ENCODE measurements at regions not wholly inside any gene's neighbourhood (a gene's known extent, or its start where the extent isn't known, plus 50 kb on each side); places are given as distances from the start of the nearest gene placed in this dataset.

DNA sequence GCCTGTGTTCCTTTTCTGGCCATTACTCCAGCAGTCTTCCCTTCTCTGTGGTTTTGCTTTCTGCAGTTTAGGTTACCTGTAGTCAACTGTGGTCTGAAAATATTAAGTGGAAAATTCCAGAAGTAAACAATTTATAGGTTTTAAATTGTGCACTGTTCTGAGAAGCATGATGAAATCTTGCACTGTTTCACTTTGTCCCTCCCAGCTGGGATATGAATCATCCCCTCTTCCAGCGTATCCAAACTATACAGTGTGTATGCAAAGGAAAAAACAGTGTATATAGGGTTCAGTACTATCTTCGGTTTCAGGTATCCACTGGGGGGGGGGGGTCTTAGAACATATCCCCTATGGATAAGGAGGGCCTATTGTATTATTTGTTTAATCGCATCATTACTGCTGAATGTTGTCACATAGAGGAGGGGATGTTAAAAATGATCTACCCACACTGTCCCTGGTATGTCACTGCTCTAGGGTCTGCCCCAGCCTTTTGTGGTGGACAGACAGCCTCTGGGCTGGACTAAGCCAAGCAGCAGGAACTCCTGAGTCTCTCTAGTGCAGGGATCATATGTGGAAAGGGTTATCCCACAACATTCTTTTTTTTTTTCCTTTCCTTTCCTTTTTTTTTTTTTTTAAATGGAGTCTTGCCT is 109.1 kb upstream of the MAX start:
- Histone ChIP-seq H3K9me2 (no peaks in the 10 kb centered on the region), H3K27ac (ENCODE audit: low read depth in 2 of 2, low read length in 1 of 2) (peak overlapping the region; percentile 50 to 56), H3K9ac (no peak overlapping the region; the same call in 1 of the 2 replicates), H3K79me2 (ENCODE audit: insufficient read depth) (no peaks in the 10 kb centered on the region), H3K4me3 (ENCODE audit: low read depth in 2 of 2, low read length in 1 of 2) (no peak overlapping the region), H3K4me2 (peak overlapping the region; percentile 36), H3K9me3 (no peaks in the 10 kb centered on the region), H2AFZ (ENCODE audit: low read depth) (peak overlapping the region; percentile 77), H3F3A (replicated peaks; ENCODE audit: insufficient read depth) (peaks cover 14% of the 10 kb centered on the region), H4K20me1 (ENCODE audit: insufficient read depth) (no peaks in the 10 kb centered on the region), H3K27me3 (ENCODE audit: insufficient read depth) (no peaks in the 10 kb centered on the region), H3K36me3 (replicated peaks in 1 of 2; ENCODE audit: control insufficient read depth in 1 of 2, insufficient read depth in 2 of 2, low read length in 1 of 2) (no peaks in the 10 kb centered on the region), H3K4me1 (ENCODE audit: control insufficient read depth in 1 of 2, insufficient read depth in 2 of 2, low read depth in 1 of 2, low read length in 1 of 2) (peaks cover 6 to 10% of the 10 kb centered on the region in 2 experiments; a peak in 3 of 4 replicates)
- ChIA-PET POLR2A (no interaction called here), CTCF (no interaction called here)
- TF ChIP-seq TEAD4 (IDR thresholded peaks at IDR 0.05; ENCODE audit: borderline replicate concordance, insufficient read depth) = no peak
- TF ChIP-seq TCF12 (IDR thresholded peaks at IDR 0.05) = peak; percentile 28; the same call in 1 of the 2 replicates
- TF ChIP-seq TAF1 (IDR thresholded peaks at IDR 0.05; ENCODE audit: borderline replicate concordance, low read depth, low read length) = no peak
- no peak for TF ChIP-seq NRF1 (IDR thresholded peaks at IDR 0.05; ENCODE audit: low read depth, low read length)
- no peak for TF ChIP-seq POLR2AphosphoS5 (IDR thresholded peaks at IDR 0.05; ENCODE audit: low read depth, low read length)
- TF ChIP-seq EZH2phosphoT487 (IDR thresholded peaks at IDR 0.05; ENCODE audit: borderline replicate concordance, low read depth) = no peak
- TF ChIP-seq YY1 (IDR thresholded peaks at IDR 0.05; ENCODE audit: low read depth) = no peak
- TF ChIP-seq CHD2 (IDR thresholded peaks at IDR 0.05; ENCODE audit: low read length, partially characterized antibody) = no peak
- no peak for TF ChIP-seq FOXJ3 (CRISPR knock-in tag; IDR thresholded peaks at IDR 0.05)
- TF ChIP-seq, protein P1, sequence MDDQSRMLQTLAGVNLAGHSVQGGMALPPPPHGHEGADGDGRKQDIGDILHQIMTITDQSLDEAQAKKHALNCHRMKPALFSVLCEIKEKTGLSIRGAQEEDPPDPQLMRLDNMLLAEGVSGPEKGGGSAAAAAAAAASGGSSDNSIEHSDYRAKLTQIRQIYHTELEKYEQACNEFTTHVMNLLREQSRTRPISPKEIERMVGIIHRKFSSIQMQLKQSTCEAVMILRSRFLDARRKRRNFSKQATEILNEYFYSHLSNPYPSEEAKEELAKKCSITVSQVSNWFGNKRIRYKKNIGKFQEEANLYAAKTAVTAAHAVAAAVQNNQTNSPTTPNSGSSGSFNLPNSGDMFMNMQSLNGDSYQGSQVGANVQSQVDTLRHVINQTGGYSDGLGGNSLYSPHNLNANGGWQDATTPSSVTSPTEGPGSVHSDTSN (IDR thresholded peaks at IDR 0.05) = 0 out of 2 replicates have a peak, but pooled peaks have one; percentile 10
- TF ChIP-seq ELF1 (IDR thresholded peaks at IDR 0.05) = no peak
- TF ChIP-seq, protein P2, sequence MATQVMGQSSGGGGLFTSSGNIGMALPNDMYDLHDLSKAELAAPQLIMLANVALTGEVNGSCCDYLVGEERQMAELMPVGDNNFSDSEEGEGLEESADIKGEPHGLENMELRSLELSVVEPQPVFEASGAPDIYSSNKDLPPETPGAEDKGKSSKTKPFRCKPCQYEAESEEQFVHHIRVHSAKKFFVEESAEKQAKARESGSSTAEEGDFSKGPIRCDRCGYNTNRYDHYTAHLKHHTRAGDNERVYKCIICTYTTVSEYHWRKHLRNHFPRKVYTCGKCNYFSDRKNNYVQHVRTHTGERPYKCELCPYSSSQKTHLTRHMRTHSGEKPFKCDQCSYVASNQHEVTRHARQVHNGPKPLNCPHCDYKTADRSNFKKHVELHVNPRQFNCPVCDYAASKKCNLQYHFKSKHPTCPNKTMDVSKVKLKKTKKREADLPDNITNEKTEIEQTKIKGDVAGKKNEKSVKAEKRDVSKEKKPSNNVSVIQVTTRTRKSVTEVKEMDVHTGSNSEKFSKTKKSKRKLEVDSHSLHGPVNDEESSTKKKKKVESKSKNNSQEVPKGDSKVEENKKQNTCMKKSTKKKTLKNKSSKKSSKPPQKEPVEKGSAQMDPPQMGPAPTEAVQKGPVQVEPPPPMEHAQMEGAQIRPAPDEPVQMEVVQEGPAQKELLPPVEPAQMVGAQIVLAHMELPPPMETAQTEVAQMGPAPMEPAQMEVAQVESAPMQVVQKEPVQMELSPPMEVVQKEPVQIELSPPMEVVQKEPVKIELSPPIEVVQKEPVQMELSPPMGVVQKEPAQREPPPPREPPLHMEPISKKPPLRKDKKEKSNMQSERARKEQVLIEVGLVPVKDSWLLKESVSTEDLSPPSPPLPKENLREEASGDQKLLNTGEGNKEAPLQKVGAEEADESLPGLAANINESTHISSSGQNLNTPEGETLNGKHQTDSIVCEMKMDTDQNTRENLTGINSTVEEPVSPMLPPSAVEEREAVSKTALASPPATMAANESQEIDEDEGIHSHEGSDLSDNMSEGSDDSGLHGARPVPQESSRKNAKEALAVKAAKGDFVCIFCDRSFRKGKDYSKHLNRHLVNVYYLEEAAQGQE (IDR thresholded peaks at IDR 0.05; ENCODE audit: low read depth, low read length) = no peak
- TF ChIP-seq FOSL2 (IDR thresholded peaks at IDR 0.05; ENCODE audit: borderline replicate concordance, low read depth) = peak; percentile 81
- no peak for TF ChIP-seq GATA2 (CRISPR knock-in tag; IDR thresholded peaks at IDR 0.05)
- TF ChIP-seq, protein P3, sequence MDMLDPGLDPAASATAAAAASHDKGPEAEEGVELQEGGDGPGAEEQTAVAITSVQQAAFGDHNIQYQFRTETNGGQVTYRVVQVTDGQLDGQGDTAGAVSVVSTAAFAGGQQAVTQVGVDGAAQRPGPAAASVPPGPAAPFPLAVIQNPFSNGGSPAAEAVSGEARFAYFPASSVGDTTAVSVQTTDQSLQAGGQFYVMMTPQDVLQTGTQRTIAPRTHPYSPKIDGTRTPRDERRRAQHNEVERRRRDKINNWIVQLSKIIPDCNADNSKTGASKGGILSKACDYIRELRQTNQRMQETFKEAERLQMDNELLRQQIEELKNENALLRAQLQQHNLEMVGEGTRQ (IDR thresholded peaks at IDR 0.05; ENCODE audit: borderline replicate concordance, low read depth, low read length) = no peak
- no peak for TF ChIP-seq RCOR1 (IDR thresholded peaks at IDR 0.05; ENCODE audit: low read length)
- TF ChIP-seq SMC3 (IDR thresholded peaks at IDR 0.05; ENCODE audit: low read depth, low read length) = no peak
- no peak for TF ChIP-seq FOXM1 (IDR thresholded peaks at IDR 0.05; ENCODE audit: low read depth)
- TF ChIP-seq JUND (IDR thresholded peaks at IDR 0.05) = peak; percentile 53; the same call in 1 of the 2 replicates
- TF ChIP-seq, protein P4, sequence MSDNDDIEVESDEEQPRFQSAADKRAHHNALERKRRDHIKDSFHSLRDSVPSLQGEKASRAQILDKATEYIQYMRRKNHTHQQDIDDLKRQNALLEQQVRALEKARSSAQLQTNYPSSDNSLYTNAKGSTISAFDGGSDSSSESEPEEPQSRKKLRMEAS (IDR thresholded peaks at IDR 0.05; ENCODE audit: low read depth) = no peak
- no peak for TF ChIP-seq NFIC (IDR thresholded peaks at IDR 0.05; ENCODE audit: borderline replicate concordance)
- TF ChIP-seq, protein P5, sequence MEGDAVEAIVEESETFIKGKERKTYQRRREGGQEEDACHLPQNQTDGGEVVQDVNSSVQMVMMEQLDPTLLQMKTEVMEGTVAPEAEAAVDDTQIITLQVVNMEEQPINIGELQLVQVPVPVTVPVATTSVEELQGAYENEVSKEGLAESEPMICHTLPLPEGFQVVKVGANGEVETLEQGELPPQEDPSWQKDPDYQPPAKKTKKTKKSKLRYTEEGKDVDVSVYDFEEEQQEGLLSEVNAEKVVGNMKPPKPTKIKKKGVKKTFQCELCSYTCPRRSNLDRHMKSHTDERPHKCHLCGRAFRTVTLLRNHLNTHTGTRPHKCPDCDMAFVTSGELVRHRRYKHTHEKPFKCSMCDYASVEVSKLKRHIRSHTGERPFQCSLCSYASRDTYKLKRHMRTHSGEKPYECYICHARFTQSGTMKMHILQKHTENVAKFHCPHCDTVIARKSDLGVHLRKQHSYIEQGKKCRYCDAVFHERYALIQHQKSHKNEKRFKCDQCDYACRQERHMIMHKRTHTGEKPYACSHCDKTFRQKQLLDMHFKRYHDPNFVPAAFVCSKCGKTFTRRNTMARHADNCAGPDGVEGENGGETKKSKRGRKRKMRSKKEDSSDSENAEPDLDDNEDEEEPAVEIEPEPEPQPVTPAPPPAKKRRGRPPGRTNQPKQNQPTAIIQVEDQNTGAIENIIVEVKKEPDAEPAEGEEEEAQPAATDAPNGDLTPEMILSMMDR (IDR thresholded peaks at IDR 0.05) = no peak
- no peak for TF ChIP-seq RXRA (IDR thresholded peaks at IDR 0.05; ENCODE audit: borderline replicate concordance, low read depth)
- 42% methylated on average over 3 of the region's 3 CpGs for WGBS (ENCODE audit: low lambda C conversion rate)
- DNase-seq = no peak

Measured in SK-N-SH (cell line).